GM12864 (cell line): ENCODE measurements at regions not wholly inside any gene's neighbourhood (a gene's known extent, or its start where the extent isn't known, plus 50 kb on each side); places are given as distances from the start of the nearest gene placed in this dataset.

ENCODE experiments used
- DNase-seq: peaks from one replicate; pipeline ENCODE4 v3.0.0-alpha.2; 2011; ENCODE audit warnings: low read depth
- H3K4me3 ChIP-seq: 2 replicates; pipeline ENCODE4 v1.5.1; 2011; ENCODE audit warnings: mild to moderate bottlenecking, low read depth, low read length, control low read depth
- TF ChIP-seq, protein P1 (sequence below): IDR thresholded peaks from 2 replicates; pipeline ENCODE4 v1.5.1; 2011; ENCODE audit warnings: low read depth, mild to moderate bottlenecking, moderate library complexity, low read length, control low read depth, inconsistent platforms; ENCODE audit errors: missing control alignments

DNA sequence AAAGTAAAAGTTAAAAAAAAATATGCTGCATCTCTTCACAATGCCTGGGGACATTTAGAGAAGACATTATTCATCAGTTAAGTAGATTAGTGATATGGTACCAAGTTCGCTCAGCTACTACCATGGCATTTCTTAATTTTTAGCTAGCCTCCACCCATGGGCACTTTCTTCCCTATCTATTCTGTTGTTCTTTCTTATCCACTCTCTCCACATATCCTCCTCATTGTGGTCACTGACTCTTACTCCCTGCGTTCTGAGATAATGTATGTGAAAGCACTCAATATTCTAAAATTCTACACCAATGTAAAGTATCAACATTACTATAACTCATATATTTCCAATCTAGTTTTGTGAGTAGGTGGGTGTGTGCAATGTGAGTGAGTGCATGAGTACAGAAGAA, 609.7 kb upstream of the DAB2 start:
- DNase-seq: no peak
- TF ChIP-seq, protein P1, sequence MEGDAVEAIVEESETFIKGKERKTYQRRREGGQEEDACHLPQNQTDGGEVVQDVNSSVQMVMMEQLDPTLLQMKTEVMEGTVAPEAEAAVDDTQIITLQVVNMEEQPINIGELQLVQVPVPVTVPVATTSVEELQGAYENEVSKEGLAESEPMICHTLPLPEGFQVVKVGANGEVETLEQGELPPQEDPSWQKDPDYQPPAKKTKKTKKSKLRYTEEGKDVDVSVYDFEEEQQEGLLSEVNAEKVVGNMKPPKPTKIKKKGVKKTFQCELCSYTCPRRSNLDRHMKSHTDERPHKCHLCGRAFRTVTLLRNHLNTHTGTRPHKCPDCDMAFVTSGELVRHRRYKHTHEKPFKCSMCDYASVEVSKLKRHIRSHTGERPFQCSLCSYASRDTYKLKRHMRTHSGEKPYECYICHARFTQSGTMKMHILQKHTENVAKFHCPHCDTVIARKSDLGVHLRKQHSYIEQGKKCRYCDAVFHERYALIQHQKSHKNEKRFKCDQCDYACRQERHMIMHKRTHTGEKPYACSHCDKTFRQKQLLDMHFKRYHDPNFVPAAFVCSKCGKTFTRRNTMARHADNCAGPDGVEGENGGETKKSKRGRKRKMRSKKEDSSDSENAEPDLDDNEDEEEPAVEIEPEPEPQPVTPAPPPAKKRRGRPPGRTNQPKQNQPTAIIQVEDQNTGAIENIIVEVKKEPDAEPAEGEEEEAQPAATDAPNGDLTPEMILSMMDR: no peak

DNA sequence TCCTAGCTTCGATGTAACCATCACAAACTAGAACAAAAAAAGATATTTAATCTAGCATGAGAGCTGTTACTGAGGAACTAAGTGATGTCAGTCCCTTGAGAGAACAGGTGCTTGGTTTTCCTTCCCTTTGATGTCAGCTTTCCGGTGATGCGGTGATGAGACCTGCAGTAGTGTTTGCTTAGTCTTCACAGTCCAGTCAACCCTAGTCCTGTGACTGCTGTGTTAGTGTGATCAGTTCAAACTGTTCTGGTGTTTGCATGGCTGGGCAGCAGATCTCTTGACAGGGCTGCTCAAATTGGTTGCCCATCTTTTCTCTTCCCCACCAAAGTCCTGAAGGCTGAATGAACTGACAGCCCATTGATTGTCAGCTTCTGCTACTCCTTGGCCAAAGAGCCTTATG, 608.6 kb upstream of the DAB2 start:
- TF ChIP-seq, protein P1: no peak
- DNase-seq: no peak
- H3K4me3 ChIP-seq: no peak overlapping the region

More for the DNA sequence above, 609.7 kb upstream of the DAB2 start:
- H3K4me3 ChIP-seq: no peak overlapping the region

DNA sequence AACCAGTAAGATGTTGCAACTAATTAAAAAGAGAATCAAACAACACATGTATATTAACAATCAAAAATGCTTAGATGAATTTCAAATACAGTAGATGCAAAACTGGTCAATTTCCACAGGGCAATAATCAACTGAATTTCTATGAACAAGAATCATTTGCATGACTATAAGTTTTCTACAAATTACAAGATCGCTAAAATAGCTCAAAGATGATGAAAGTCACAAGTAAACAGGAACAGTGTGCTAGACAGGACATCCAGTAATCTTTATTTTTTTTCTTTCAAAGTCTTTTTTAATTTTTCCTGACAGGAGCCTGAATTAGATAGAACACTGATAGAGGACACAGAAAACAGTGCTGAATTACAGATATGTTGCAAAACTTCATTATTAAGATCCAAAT, 608.2 kb upstream of the DAB2 start:
- TF ChIP-seq, protein P1: no peak
- no peak for DNase-seq
- no peak overlapping the region for H3K4me3 ChIP-seq

DNA sequence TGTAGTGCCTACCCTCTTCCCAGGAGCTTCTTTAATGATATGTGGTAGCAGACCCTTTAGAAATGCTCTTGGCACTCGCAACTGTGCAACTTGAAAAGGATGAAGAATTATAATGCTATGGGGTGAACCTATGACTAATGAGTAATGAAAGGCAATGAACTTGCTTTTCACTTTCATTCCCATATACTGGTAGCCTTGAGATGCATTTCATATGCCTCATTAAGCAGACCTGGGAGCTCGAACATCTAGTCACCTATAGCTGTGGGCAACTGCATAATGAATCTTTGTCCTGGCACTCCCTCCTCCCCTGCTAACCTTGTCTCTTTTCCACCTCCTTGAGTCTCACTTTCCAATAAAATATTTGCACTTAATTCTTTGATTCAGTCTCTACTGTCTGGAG, 605.9 kb upstream of the DAB2 start:
- no peak for DNase-seq
- TF ChIP-seq, protein P1: no peak
- H3K4me3 ChIP-seq: no peak overlapping the region

DNA sequence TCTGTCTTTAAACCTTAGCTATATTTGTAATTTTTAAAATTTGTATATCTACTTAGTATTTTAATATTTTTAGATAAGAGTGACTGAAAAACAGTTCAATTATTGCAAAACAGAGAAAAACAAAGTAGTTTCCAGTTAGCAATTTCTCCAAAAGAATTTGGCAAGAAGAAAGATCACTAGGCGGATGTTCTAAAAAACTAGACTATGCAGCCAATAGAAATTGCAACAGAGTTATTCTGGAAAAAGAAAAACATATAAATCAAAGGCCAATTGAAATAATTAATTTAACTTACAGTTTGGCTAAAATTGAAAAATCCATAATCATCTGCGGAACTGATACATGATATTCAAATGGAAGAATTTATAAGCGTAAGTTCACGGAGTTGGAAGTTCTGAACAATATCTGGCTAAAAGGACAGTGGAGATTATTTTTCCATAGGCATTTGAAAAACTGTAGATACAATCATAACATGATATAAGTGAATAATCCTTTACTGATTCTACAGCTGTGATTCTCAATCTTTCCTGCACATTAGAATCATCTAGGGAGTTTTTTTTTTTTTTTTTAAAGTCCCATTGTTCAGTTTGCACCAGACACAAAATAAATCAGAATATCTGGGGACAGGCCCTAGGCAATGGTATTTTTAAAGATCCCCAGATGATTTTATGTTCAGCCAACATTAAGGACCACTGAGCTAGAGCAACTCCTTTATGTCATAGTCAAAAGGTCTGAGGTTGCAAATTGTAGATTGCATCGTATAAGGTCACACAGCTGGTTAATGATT, 605.1 kb upstream of the DAB2 start:
- no peak for DNase-seq
- TF ChIP-seq, protein P1: no peak
- no peak overlapping the region for H3K4me3 ChIP-seq

DNA sequence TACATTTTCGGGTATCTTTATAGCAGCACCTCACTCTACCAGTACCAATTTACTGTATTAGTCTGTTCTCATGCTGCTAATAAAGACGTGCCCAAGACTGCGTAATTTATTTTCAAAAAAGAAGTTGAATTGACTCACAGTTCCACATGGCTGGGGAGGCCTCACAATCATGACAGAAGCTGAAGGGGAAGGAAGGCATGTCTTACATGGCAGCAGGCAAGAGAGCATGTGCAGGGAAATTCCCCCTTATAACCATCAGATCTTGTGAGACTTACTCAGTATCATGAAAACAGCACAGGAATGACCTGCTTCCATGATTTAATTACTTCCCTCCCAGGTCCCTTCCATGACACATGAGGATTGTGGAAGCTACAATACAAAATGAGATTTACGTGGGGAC, 602.6 kb upstream of the DAB2 start:
- H3K4me3 ChIP-seq: no peak overlapping the region
- TF ChIP-seq, protein P1: no peak
- no peak for DNase-seq

DNA sequence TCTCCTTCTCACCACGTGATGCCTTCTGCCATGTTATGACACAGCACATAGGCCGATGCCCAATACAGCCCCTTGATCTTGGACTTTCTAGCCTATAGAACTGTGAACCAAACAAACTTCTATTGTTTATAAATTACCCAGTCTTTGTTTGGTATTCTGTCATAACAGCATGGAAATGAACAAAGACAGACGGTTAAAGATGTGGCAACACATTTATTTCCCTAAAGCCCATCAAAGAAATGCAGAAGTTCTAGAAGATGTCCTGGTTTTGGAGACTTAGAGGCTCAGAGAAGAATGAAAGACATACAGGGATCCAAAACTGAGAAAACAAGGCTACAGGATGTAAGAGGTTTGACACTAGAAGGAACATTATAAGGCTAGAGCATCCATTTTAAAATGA, 600.8 kb upstream of the DAB2 start:
- H3K4me3 ChIP-seq: no peak overlapping the region
- DNase-seq: no peak
- TF ChIP-seq, protein P1: no peak
